GM18511 (cell line): ENCODE measurements at regions not wholly inside any gene's neighbourhood (a gene's known extent, or its start where the extent isn't known, plus 50 kb on each side); places are given as distances from the start of the nearest gene placed in this dataset.
"Not testable (repeated sequence)": the region's sequence is repeated elsewhere in the genome, so short reads cannot be mapped to it uniquely, and the experiment has no call there.

Source experiments
- ATAC-seq: cut with Tn5 transposase; IDR thresholded peaks from one replicate; pipeline ENCODE4 v1.9.1; 2021; ENCODE audit warnings: mild to moderate bottlenecking, moderate library complexity; ENCODE audit not compliant: unreplicated experiment

DNA sequence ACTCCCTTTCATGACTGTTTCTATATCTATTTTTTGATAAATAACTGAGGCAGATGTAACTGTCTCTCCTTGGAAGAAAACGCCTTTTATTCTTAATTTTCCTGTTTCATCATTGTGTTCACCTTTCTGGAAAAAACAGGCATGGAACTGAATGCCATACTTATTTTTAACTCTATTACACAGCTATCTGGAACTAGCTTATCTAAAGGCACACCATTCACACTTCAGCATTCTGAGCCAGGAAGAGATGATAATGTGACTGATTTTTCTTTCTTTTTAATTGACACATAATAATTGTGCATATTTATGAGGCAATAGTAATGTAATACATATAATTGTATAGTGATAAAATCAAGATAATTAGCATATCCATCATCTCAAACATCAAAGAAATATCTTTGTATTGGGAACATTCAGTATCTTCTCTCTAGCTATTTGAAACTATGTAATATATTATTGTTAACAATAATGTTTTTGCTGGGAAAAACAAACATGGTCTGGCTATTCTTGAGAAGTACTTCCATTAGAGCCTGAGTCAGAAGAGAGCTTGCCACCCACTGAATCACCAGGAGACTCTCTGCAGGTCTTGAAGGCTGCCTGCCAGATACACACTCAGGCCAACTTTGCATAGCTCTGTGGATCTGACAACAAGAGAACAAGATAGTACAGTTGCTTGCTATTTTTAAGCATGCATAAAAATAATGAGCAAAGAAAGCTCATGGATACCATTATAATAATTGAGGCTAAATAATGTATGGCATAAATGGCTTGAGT is 501.0 kb upstream of the EDIL3 start:
- no peak for ATAC-seq

DNA sequence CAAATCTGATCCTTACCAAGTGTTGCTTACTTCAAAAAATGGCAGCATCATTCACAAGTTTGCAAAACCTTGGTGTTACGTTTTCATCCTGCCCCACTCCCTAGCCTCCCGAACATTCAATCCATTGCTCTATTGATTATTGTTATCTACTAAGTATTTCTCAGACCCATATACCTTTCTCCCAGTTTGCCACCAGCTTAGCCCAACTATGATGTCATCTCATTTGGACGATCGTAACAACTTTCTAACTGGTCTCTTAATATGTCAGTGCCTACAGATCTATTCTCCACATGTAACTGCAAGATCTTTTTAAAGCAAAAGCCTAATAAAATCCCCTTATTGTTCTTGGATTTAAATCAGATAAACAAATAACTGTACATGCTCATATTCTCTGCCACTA is 497.1 kb upstream of the EDIL3 start:
- ATAC-seq, result no peak

- ATAC-seq, result no peak
Measured at GRCh38 chr5:84874196-84874595, 489.5 kb upstream of the EDIL3 start.

DNA sequence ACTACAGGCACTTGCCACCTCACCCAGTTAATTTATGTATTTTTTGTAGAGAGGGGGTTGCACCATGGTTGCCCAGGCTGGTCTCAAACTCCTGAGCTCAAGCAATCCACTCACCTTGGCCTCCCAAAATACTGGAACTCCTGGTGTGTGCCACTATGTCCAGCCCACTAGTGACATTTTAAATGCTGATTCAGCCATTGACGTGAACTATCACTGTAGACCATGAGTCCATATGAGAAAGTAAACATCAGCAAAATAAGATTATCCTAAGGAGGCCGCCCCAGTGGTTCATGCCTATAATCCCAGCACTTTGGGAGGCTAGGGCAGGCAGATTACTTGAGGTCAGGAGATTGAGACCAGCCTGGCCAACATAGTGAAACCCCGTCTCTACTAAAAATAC is 488.1 kb upstream of the EDIL3 start:
- ATAC-seq, result no peak

DNA sequence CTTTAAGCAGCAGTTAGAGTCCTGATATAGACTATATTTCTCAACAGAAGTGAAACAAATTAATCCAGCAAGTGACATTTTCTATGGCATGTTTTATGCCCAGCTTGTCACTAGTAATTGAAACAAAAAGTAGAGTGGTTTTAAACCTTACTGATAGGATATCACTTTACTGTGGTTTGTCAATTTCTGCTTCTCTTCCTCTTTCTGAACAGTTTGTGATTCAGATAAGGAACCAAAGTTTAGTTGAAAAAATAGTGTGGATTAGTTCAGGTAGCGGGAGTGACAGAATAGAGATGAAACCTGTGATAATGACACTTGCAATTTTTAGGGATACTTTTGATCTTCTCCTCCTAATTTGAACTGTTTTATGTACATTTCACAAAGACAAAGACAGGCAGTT is 485.7 kb upstream of the EDIL3 start:
- no peak for ATAC-seq

- ATAC-seq, result no peak
Measured at GRCh38 chr5:84869675-84870074, 485.0 kb upstream of the EDIL3 start.

DNA sequence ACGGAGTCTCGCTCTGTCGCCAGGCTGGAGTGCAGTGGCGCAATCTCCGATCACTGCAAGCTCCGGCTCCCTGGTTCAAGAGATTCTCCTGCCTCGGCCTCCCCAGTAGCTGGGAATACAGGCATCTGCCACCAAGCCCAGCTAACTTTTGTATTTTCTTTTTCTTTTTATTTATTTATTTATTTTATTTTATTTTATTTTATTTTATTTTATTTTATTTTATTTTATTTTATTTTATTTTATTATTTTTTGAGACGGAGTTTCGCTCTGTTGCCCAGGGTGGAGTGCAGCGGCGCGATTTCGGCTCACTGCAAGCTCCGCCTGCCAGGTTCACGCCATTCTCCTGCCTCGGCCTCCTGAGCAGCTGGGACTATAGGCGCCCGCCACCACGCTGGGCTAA is 479.3 kb upstream of the EDIL3 start:
- ATAC-seq, result not testable (repeated sequence)

- ATAC-seq, result no peak
Measured at GRCh38 chr5:84863020-84863419, 478.3 kb upstream of the EDIL3 start.

DNA sequence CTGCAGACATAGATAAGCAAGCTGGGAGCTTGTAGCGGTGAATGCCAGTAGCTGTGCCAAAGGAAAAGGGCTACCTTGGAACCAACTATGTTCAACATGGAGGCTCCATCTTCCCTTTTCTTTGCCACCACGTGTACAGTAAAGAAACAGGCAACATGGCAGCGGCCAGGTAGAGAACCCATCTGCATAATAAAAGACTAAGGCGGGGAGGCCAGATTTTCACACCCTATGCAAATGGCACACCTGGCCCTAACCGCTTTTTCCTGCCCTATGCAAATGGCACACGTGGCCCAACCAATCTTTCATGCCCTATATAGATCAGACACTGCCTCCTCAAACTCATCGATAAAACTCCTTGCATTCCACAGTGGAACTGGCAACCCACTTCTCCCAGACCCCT is 477.5 kb upstream of the EDIL3 start:
- no peak for ATAC-seq

DNA sequence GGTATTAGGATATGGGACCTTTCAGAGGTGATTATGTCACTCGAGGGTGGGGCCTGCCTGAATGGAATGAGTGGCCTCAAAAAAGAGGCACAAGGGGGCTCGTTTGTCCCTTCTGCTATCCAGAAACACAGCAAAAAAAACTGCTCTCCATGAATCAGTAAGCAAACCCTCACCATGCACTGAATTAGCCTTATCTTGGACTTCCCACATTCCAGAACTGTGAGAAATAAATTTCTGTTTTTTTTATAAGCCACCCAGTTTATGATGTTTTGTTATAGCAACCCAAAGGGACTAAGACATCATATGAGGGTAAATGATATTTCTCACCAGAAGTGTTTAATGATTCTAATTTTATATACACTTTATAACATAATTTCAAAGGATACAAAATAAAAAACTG is 476.6 kb upstream of the EDIL3 start:
- no peak for ATAC-seq

DNA sequence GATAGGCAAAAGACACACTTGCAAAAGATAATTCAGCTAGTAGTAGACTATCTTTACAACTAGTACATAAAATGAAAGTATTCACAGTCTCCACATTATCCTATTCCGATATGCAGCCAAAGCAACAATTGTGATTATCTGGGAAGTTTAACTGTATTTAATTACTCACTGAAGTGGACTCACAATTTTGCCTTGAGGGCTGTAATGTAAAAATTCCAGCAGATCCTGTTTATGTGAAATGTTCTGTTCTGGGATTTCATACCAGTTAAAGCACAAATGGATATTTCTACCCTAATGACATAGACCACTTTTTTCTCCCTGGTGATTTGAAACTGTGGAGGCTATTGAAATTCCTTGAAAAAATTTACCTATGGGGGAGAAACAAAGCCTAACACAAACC is 474.4 kb upstream of the EDIL3 start:
- no peak for ATAC-seq

- no peak for ATAC-seq
Measured at GRCh38 chr5:84831701-84832100, 447.0 kb upstream of the EDIL3 start.

DNA sequence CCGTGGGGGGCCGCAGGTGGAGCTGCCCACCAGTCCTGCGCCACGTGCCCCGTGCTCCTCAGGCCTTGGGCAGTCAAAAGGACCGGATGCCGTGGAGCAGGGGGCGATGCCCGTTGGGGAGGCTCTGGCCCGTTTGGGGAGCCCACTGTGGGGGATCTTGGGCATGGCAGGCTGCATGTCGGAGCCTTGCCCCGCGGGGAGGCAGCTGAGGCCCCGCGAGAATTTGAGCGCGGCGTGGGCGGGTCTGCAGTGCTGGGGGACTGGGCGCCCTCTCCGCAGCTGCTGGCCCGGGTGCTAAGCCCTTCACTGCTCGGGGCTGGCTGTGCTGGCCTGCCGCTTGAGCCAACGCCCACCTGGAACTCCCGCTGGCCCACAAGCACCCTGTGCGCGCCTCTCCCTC is 445.6 kb upstream of the EDIL3 start:
- ATAC-seq, result no peak

GRCh38 chr5:84825606-84826005 is 440.9 kb upstream of the EDIL3 start:
- no peak for ATAC-seq

GRCh38 chr5:84821924-84822323 is 437.2 kb upstream of the EDIL3 start:
- ATAC-seq, result no peak

- no peak for ATAC-seq
Measured at GRCh38 chr5:84817953-84818352, 433.3 kb upstream of the EDIL3 start.

- ATAC-seq, result no peak
Measured at GRCh38 chr5:84816746-84817547, 432.3 kb upstream of the EDIL3 start.

GRCh38 chr5:84816160-84816559 is 431.5 kb upstream of the EDIL3 start:
- ATAC-seq, result no peak

DNA sequence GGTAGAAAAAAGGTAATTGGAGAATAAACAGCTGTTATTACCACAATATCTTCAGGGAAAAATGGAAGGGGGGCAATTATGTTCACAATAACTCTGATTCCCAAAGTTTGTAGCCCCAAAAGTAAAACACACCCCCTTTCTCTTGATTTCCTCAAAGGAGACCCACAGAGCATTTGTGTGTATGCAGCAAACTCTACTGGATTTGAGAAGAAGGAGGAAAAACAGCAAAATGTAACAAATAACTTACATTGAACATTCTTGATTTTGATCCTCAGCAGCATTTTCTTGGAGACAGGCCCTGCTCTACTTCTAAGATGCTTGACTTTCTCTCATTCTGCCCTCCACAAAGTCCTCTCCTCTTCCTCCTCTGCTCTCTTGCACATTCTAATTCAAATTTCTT is 420.8 kb upstream of the EDIL3 start:
- ATAC-seq, result no peak

- ATAC-seq, result no peak
Measured at GRCh38 chr5:84796399-84796798, 411.7 kb upstream of the EDIL3 start.

GRCh38 chr5:84794486-84795035 is 409.9 kb upstream of the EDIL3 start:
- ATAC-seq, result no peak

GRCh38 chr5:84791730-84792129 is 407.1 kb upstream of the EDIL3 start:
- no peak for ATAC-seq
